K562 (cell line): ENCODE measurements at regions not wholly inside any gene's neighbourhood (a gene's known extent, or its start where the extent isn't known, plus 50 kb on each side); places are given as distances from the start of the nearest gene placed in this dataset.
A peak's percentile ranks its signal among the peaks of the same experiment; 100 is the strongest.

Source experiments
- C11orf30 ChIP-seq: fragments of 450-650 bp; IDR thresholded peaks from 2 replicates; pipeline ENCODE4 v1.6.1; 2016; ENCODE audit warnings: low read depth, mild to moderate bottlenecking
- EZH2 ChIP-seq: IDR thresholded peaks from 2 replicates; pipeline ENCODE4 v1.6.1; 2012; ENCODE audit warnings: low read depth, mild to moderate bottlenecking, inconsistent platforms, low read length, borderline replicate concordance
- TBL1XR1 ChIP-seq, 2 experiments: IDR thresholded peaks; 2 replicates each; pipeline ENCODE4 v1.6.1; 2012; ENCODE audit warnings: improper control_type of control experiment in 2 of 2, low read length in 2 of 2, mild to moderate bottlenecking in 1 of 2
- ZNF217 ChIP-seq: sonication (generic); formaldehyde crosslinking; IDR thresholded peaks from 2 replicates; pipeline ENCODE4 v1.8.0; 2022; ENCODE audit warnings: mild to moderate bottlenecking, missing genetic modification reagents
- ZNF347 ChIP-seq: fragments of 450-650 bp; formaldehyde crosslinking; IDR thresholded peaks from 2 replicates; pipeline ENCODE4 v1.4.0; 2020; ENCODE audit warnings: low read depth, mild to moderate bottlenecking, moderate library complexity

GRCh38 chr1:233844275-233844674, 60.2 kb upstream of the SLC35F3 start:
- TF ChIP-seq ZNF217 (CRISPR knock-in tag) (no peak), TBL1XR1 (IDR thresholded peaks at IDR 0.05; ENCODE audit: low read length in 2 of 2) (no peak), ZNF347 (CRISPR knock-in tag) (no peak), C11orf30 (peak; percentile 54), EZH2 (no peak)
